Retina (tissue), 1 donor: ENCODE measurements at regions not wholly inside any gene's neighbourhood (a gene's known extent, or its start where the extent isn't known, plus 50 kb on each side); places are given as distances from the start of the nearest gene placed in this dataset.
"Not testable (repeated sequence)": the region's sequence is repeated elsewhere in the genome, so short reads cannot be mapped to it uniquely, and the experiment has no call there.

ENCODE experiments used
- DNase-seq: peaks from one replicate; pipeline ENCODE4 v3.0.0-alpha.2; 2016

- DNase-seq = no peak
Measured at GRCh38 chr3:166005126-166005525, 167.9 kb upstream of the BCHE start.

- DNase-seq = no peak
Measured at GRCh38 chr3:165994293-165994692, 157.1 kb upstream of the BCHE start.

DNA sequence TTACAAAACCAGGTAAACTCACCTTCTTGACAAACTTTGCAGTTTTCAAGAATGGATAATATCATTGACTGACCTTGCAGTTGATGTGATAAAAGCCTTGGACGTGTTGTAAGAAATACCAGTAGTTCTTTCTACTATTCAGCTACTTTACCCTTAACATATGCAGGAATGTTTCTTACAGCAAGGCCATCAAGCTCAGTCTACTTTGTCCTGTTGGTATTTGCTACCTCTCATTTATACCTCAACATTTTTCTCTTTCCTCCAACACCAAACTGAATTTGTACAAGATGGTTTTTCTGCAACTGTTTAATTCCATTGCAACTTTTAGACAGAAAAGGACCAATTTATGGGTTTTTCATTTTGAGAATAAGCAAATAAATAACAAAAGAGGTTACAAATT lies 147.4 kb upstream of the BCHE start:
- no peak for DNase-seq

DNA sequence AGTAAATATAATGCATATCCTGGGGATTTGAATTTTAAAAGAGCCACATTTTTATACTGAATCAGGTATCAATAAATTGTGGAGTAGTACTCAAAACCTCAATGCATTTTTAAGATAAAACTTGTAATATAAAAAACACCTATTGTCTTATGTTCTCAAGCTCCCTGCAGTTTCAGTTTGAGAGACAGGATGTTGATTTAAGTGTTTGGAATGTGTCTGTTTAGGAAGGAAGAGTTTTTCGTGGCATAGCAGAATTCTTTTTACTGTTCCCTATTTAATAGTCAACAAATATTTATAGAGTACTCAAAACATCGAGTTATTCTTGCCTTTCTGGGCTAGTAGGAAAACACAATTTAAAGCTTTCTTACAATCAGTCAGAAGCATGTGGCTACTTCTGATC lies 146.1 kb upstream of the BCHE start:
- DNase-seq = no peak

DNA sequence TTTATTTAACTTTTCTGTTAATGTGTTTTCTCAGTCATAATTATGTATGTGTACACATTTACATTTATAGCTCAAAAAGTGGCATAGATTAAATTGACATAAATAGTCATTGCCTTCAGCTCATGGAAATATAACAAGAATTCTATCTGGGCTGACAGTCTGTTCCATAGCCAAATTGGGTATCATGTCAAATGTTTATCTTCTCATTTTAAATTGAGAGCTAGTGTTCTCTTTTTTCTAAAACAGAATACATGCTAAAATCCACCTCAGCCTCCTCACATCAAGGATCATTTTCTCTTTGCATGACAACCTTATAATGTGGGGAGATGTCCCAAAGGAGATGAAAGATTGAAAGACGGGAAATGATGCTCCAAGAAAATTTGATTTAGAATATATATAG lies 144.1 kb upstream of the BCHE start:
- DNase-seq = no peak

- DNase-seq = not testable (repeated sequence)
Measured at GRCh38 chr3:165960825-165961224, 123.6 kb upstream of the BCHE start.

GRCh38 chr3:165954171-165954570 lies 116.9 kb upstream of the BCHE start:
- DNase-seq = no peak

DNA sequence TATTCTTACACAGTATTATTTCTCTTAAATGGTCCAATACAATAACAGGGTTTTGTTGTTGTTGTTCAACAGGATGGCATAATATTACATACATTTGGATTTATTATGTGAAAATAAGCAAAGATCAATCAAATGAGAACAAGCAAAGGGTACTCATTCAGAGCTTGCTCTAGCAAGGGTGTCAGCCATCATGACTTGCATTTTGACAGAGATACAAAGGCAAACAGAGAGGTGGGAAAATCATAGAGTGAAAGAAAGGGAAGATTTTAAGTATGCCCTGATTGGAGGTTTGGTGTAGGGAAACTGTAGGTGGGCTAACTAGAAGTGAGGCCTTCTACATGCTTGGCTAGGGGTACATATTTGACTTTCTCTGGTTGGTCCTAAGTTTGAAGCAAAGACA lies 109.1 kb upstream of the BCHE start:
- no peak for DNase-seq

GRCh38 chr3:165938986-165939540 lies 101.8 kb upstream of the BCHE start:
- no peak for DNase-seq

DNA sequence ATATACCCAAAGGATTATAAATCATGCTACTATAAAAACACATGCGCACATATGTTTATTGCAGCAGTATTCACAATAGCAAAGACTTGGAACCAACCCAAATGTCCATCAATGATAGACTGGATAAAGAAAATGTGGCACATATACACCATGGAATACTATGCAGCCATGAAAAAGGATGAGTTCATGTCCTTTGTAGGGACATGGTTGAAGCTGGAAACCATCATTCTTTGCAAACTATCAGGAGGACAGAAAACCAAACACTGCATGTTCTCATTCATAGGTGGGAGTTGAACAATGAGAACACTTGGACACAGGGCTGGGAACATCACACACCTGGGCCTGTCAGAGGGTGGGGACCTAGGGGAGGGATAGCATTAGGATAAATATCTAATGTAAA lies 98.9 kb upstream of the BCHE start:
- DNase-seq = not testable (repeated sequence)

DNA sequence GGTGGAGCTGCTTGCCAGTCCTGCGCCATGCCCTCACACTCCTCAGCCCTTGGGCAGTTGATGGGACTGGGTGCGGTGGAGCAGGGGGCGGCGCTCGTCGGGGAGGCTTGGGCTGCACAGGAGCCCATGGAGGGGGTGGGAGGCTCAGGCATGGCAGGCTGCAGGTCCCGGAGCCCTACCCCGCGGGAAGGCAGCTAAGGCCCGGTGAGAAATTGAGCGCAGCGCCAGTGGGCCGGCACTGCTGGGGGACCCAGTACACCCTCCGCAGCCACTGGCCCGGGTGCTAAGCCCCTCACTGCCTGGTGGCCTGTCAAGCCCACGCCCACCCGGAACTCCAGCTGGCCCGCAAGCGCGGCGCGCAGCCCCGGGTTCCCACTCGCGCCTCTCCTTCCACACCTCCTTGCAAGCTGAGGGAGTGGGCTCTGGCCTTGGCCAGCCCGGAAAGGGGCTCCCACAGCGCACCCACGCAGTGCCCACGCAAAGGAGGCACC lies 87.1 kb upstream of the BCHE start:
- not testable (repeated sequence) for DNase-seq

DNA sequence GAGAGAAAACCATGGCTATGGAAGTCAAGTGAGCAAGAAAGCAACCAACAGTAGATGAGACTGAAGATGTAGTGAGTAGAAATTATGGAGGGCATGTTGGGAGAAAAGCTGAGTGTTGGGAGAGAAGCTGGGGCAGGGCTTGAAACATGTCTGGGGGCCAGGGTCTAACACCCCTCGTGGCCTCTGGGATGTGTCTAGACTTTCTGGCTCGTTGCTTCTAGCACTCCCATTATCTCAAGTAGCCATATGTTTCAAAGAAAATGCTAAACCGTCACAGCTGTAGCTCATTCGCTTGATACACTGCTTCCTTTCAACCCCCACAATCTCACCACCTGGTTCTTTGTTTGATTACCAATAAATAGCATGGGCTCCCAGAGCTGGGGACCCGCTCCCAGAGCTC lies 83.8 kb upstream of the BCHE start:
- DNase-seq = no peak

- no peak for DNase-seq
Measured at GRCh38 chr3:165919284-165919683, 82.1 kb upstream of the BCHE start.

DNA sequence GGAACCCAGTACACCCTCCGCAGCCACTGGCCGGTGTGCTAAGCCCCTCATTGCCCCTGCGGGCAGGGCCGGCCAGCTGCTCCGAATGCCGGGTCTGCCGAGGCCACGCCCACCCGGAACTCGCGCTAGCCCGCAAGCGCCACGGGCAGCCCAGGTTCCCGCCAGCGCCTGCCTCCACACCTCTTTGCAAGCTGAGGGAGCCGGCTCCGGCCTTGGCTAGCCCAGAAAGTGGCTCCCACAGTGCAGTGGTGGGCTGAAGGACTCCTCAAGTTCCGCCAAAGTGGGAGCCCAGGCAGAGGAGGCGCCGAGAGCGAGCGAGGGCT lies 81.4 kb upstream of the BCHE start:
- no peak for DNase-seq

GRCh38 chr3:165917938-165918656 lies 80.9 kb upstream of the BCHE start:
- DNase-seq = not testable (repeated sequence)

DNA sequence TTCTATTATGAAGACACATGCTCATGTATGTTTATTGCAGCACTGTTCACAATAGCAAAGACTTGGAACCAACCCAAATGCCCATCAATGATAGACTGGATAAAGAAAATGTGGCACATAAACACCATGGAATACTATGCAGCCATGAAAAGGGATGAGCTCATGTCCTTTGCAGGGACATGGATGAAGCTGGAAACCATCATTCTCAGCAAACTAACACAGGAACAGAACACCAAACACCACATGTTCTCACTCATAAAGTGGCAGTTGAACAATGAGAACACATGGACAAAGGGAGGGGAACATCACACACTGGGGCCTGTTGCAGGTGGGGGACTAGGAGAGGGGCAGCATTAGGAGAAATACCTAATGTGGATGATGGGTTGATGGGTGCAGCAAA lies 77.9 kb upstream of the BCHE start:
- DNase-seq = not testable (repeated sequence)

GRCh38 chr3:165903885-165904630 lies 66.8 kb upstream of the BCHE start:
- DNase-seq = no peak

DNA sequence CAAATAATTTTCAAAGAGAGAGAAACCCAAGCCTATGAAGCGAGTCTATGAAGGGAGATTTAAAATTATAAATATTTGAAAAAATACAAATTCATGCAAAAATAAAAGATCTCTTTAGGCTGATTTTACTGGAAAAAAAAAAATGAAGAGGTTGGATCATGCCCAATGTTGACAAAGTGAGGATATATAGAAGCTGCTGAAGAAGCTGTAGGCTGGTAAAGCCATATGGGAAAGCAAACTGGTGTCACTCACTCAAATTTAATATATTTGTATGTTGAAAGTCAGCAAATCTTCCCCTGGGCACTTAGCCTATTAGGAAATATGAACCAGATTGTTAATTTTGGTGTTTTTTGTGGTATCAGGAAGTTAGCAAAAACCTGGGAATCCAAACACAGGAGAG lies 61.8 kb upstream of the BCHE start:
- DNase-seq = no peak

- DNase-seq = no peak
Measured at GRCh38 chr3:165897137-165897536, 59.9 kb upstream of the BCHE start.

DNA sequence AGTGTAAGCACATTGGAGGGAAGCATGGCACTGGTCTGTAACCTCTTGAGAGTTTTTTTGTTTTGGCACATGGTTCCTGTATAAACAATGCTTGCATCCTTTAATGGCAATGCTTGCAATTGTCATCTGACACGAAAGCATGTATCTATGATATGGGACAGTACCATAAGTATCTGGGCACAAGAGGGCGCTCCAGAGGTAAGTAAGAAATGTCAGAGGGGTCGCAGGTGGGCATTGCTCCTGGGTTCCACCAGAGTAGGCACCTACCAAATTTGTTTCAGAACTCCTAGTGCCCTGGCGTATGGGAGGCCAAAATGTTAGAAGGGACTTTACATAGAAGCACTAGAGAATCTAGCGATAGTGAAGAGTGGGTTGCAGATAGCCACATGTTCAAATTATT lies 58.7 kb upstream of the BCHE start:
- no peak for DNase-seq

GRCh38 chr3:165892565-165892964 lies 55.3 kb upstream of the BCHE start:
- no peak for DNase-seq
